AG09309 (cell line): ENCODE measurements at regions not wholly inside any gene's neighbourhood (a gene's known extent, or its start where the extent isn't known, plus 50 kb on each side); places are given as distances from the start of the nearest gene placed in this dataset.

Experiments
- DNase-seq: peaks from one replicate; pipeline ENCODE4 v3.0.0-alpha.2; 2010; ENCODE audit warnings: low read depth
- H3K4me3 ChIP-seq: 2 replicates; pipeline ENCODE4 v1.5.1; 2011; ENCODE audit warnings: mild to moderate bottlenecking, low read depth, low read length, moderate library complexity; ENCODE audit not compliant: control insufficient read depth
- CTCF ChIP-seq: IDR thresholded peaks from 2 replicates; pipeline ENCODE4 v1.5.1; 2011; ENCODE audit warnings: mild to moderate bottlenecking, low read depth, low read length, inconsistent platforms; ENCODE audit not compliant: insufficient read depth, control insufficient read depth; ENCODE audit errors: missing control alignments

GRCh38 chr18:59994357-59994756 lies 94.6 kb downstream of the PMAIP1 start:
- no peak for DNase-seq
- peak; percentile 32 for TF ChIP-seq CTCF

DNA sequence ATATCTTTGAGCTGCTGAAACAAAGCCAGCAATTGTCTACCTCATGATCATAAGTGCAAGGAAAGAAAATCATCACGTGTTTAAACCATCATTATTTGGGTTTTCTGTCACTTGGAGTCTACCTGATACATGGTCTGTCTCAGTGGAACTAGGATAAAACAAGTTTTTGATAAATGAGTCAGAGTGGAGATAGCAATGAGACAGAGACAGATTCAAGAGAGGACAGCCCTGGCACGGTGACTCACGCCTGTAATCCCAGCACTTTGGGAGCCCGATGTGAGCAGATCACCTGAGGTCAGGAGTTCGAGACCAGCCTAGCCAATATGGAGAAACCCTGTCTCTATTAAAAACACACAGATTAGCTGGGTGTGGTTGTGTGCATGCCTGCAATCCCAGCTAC lies 93.8 kb downstream of the PMAIP1 start:
- DNase-seq = no peak
- no peak for TF ChIP-seq CTCF
- H3K4me3 ChIP-seq = no peak overlapping the region

More at GRCh38 chr18:59994357-59994756, 94.6 kb downstream of the PMAIP1 start:
- H3K4me3 ChIP-seq = no peak overlapping the region

DNA sequence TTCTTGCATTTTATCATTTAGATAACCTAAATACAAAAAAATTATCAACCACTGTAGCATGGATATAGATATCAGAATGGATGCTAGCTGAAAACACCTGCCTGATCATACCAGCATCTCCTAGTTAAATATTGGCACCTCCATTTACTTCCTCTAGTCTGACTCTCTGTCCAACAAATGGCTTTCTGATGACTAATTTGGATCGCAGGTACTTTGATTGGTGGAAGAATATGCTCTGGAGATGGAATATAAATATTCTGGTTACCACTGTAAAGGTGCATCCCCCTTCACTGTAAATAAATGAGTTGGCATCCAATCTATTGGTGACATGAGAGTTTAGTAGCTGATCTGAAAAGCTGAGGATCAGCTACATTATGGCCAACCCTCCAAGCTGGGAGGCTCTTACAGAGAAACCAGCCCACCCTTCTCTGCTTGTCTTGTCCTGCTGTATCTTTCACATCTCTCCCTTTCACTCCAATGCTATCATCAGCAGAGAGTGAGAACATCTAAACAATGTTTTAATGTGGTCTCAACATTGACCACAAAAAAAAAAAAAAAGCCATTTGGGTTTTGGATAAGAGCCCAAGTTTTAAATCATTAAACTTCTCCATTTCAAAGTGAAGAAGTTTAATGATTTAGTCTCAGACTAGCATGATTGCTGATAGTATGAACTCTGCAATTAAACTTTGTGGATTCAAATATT lies 90.5 kb downstream of the PMAIP1 start:
- DNase-seq = no peak
- TF ChIP-seq CTCF = no peak
- H3K4me3 ChIP-seq = no peak overlapping the region

- DNase-seq = peak; percentile 39
- TF ChIP-seq CTCF = peak; percentile 87
- no peak overlapping the region for H3K4me3 ChIP-seq
Observed at GRCh38 chr18:59988098-59988706, 88.4 kb downstream of the PMAIP1 start.

- TF ChIP-seq CTCF = no peak
- H3K4me3 ChIP-seq = no peak overlapping the region
- no peak for DNase-seq
Observed at GRCh38 chr18:59987102-59987501, 87.3 kb downstream of the PMAIP1 start.

- DNase-seq = no peak
- TF ChIP-seq CTCF = no peak
- H3K4me3 ChIP-seq = no peak overlapping the region
Observed at GRCh38 chr18:59986139-59986538, 86.3 kb downstream of the PMAIP1 start.

GRCh38 chr18:59985289-59985688 lies 85.5 kb downstream of the PMAIP1 start:
- TF ChIP-seq CTCF = no peak
- no peak overlapping the region for H3K4me3 ChIP-seq
- DNase-seq = no peak
